Activated naive CD4-positive, alpha-beta T cell treated with anti-CD3 and anti-CD28 coated beads for 36 hours (primary cell): ENCODE measurements at regions not wholly inside any gene's neighbourhood (a gene's known extent, or its start where the extent isn't known, plus 50 kb on each side); places are given as distances from the start of the nearest gene placed in this dataset.

Experiments used
- CTCF ChIA-PET: fragments of 350-600 bp; sonication (Branson Sonifier 250); formaldehyde crosslinking; loops from one replicate; lab custom pipeline; 2021; ENCODE audit warnings: antibody characterized with exemption; lab: Charles Lee
- DNase-seq: peaks from one replicate; pipeline ENCODE4 v3.0.0-alpha.2; 2020
- H3K27ac Mint-ChIP-seq: one replicate; pipeline ENCODE4 v1.8.0; 2021; ENCODE audit warnings: mild to moderate bottlenecking, mixed read lengths
- H3K27me3 Mint-ChIP-seq: one replicate; pipeline ENCODE4 v1.8.0; 2021; ENCODE audit warnings: low read depth, mixed read lengths
- H3K36me3 Mint-ChIP-seq: one replicate; pipeline ENCODE4 v1.8.0; 2021; ENCODE audit warnings: low read depth, mixed read lengths
- H3K4me1 Mint-ChIP-seq: one replicate; pipeline ENCODE4 v1.8.0; 2021; ENCODE audit warnings: low read depth, mixed read lengths
- H3K4me3 Mint-ChIP-seq: one replicate; pipeline ENCODE4 v1.8.0; 2021; ENCODE audit warnings: mild to moderate bottlenecking, moderate library complexity, mixed read lengths
- H3K9me3 Mint-ChIP-seq: one replicate; pipeline ENCODE4 v1.8.0; 2021; ENCODE audit warnings: mixed read lengths
- intact Hi-C: fragments of 100-400 bp; cut with micrococcal nuclease; formaldehyde crosslinking; loops from one replicate; pipeline ENCODE4 v1.15.1; 2023

- no peak for DNase-seq
- Mint-ChIP-seq H3K27me3 (peaks cover 3% of the 10 kb centered on the region), H3K36me3 (no peaks in the 10 kb centered on the region), H3K4me3 (no peak overlapping the region), H3K27ac (no peak overlapping the region), H3K9me3 (no peaks in the 10 kb centered on the region), H3K4me1 (no peaks in the 10 kb centered on the region)
- intact Hi-C loops = no loop called here
- CTCF ChIA-PET = no interaction called here
Measured at GRCh38 chr2:45128580-45128997, 119.3 kb upstream of the SIX2 start.

DNA sequence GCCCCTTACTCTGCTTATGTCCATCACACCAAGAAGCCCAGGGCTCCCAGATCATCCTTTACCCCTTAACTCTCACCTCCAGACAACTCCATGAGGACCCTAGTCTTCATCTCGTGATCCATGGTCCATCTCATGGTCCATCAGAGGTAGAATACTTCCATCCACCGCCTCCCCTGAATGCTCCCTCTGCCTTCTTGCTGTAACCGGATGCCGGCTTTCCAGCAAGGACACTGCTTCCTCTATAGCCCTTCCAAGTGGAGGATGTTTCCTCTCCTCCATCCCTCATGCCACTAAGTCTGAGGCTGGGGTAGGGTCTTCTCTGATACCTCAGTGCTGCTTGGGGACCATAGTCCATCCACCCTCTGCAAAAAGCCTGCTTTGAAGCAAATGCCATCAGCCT is 118.6 kb upstream of the SIX2 start:
- CTCF ChIA-PET = no interaction called here
- DNase-seq = no peak
- Mint-ChIP-seq H3K4me3 (no peak overlapping the region), H3K27ac (no peak overlapping the region), H3K9me3 (no peaks in the 10 kb centered on the region), H3K36me3 (no peaks in the 10 kb centered on the region), H3K4me1 (no peaks in the 10 kb centered on the region), H3K27me3 (no peaks in the 10 kb centered on the region)
- intact Hi-C loops = no loop called here

- intact Hi-C loops = no loop called here
- CTCF ChIA-PET = no interaction called here
- Mint-ChIP-seq H3K27me3 (no peaks in the 10 kb centered on the region), H3K4me1 (no peaks in the 10 kb centered on the region), H3K27ac (no peak overlapping the region), H3K36me3 (no peaks in the 10 kb centered on the region), H3K4me3 (no peak overlapping the region), H3K9me3 (no peaks in the 10 kb centered on the region)
- DNase-seq = no peak
Measured at GRCh38 chr2:45127321-45127720, 118.1 kb upstream of the SIX2 start.

DNA sequence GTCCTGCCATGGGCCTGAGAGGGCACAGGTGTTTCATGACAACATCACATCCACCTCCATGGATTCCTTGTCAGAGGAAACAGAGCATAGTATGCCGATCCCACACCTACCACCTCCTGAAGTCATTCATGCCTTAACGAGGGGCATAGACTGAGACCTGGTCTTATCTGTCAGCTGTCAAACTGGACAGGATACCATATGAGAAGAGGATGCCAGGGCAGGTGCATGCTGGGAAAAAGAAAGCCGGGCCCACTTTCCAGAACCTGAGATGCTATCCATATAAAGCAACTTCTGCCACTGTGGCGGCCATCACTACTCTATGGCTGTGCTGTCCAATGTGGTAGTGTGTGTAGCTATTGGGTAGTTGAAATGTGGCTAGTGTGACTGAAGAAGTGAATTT is 116.0 kb upstream of the SIX2 start:
- Mint-ChIP-seq H3K27me3 (no peaks in the 10 kb centered on the region), H3K27ac (no peak overlapping the region), H3K36me3 (no peaks in the 10 kb centered on the region), H3K4me3 (no peak overlapping the region), H3K4me1 (no peaks in the 10 kb centered on the region), H3K9me3 (no peaks in the 10 kb centered on the region)
- intact Hi-C loops = no loop called here
- CTCF ChIA-PET = no interaction called here
- DNase-seq = no peak

DNA sequence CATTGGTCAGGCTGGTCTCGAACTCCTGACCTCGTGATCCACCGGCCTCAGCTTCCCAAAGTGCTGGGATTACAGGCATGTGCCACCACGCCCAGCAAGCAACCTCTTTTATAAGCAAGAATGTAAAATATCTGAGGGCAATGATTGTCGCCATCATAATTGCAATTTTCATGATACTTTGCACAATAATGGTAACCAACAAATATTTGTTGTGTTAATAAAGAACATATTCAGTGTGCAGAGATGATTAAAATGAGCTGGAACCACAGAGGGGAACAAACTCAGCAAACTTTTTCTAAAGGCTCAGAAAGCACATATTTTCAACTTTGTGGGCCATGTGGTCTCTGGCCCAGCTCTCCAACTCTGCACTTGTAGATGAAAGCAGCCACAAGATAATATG is 115.2 kb upstream of the SIX2 start:
- Mint-ChIP-seq H3K9me3 (no peaks in the 10 kb centered on the region), H3K4me1 (no peaks in the 10 kb centered on the region), H3K27ac (no peak overlapping the region)

GRCh38 chr2:45123521-45124191 is 114.4 kb upstream of the SIX2 start:
- no peaks in the 10 kb centered on the region for H3K9me3 Mint-ChIP-seq
- H3K4me3 Mint-ChIP-seq = no peak overlapping the region
- CTCF ChIA-PET = interaction anchor here (0.6 kb wide), 1 partner anchor 249 kb away, joined by 6 read pairs; no protein-coding TSS in a partner anchor
- DNase-seq = no peak
- H3K27ac Mint-ChIP-seq = no peak overlapping the region
- H3K4me1 Mint-ChIP-seq = no peaks in the 10 kb centered on the region
- intact Hi-C loops = no loop called here
- H3K36me3 Mint-ChIP-seq = no peaks in the 10 kb centered on the region
- no peaks in the 10 kb centered on the region for H3K27me3 Mint-ChIP-seq

More for the DNA sequence above, 115.2 kb upstream of the SIX2 start:
- Mint-ChIP-seq H3K36me3 (no peaks in the 10 kb centered on the region), H3K27me3 (no peaks in the 10 kb centered on the region), H3K4me3 (no peak overlapping the region)
- intact Hi-C loops = no loop called here
- CTCF ChIA-PET = no interaction called here
- no peak for DNase-seq

DNA sequence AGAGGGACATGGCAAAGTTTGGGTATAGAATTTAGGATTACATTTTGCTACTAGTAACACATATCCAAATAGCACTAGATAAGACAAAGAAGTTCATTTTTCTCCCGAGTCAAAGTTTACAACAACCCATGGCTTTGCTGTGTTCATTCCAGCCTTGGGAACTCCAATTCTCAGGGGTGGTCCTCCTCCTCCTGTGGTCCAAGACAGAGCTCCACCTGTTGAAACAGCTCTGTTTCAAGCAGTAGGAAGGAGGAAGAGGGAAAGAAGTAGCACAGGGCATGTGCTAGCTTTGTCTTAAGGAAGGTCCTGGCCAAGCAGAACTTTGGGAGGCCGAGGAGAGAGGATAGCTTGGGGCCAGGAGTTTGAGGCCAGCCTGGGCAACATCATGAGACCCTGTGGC is 113.8 kb upstream of the SIX2 start:
- H3K9me3 Mint-ChIP-seq = no peaks in the 10 kb centered on the region
- DNase-seq = no peak
- no peak overlapping the region for H3K27ac Mint-ChIP-seq
- H3K4me1 Mint-ChIP-seq = no peaks in the 10 kb centered on the region
- H3K27me3 Mint-ChIP-seq = no peaks in the 10 kb centered on the region
- no peak overlapping the region for H3K4me3 Mint-ChIP-seq
- intact Hi-C loops = no loop called here
- CTCF ChIA-PET = interaction anchor here (0.6 kb wide), 1 partner anchor 250 kb away, joined by 6 read pairs; no protein-coding TSS in a partner anchor
- H3K36me3 Mint-ChIP-seq = no peaks in the 10 kb centered on the region

- no peaks in the 10 kb centered on the region for H3K27me3 Mint-ChIP-seq
- CTCF ChIA-PET = no interaction called here
- intact Hi-C loops = no loop called here
Measured at GRCh38 chr2:45121236-45121927, 112.1 kb upstream of the SIX2 start.

GRCh38 chr2:45120546-45120945 is 111.3 kb upstream of the SIX2 start:
- Mint-ChIP-seq H3K27me3 (no peaks in the 10 kb centered on the region), H3K9me3 (no peaks in the 10 kb centered on the region), H3K4me3 (no peak overlapping the region), H3K27ac (no peak overlapping the region), H3K36me3 (no peaks in the 10 kb centered on the region), H3K4me1 (no peaks in the 10 kb centered on the region)
- intact Hi-C loops = no loop called here
- CTCF ChIA-PET = no interaction called here
- no peak for DNase-seq

More at GRCh38 chr2:45121236-45121927, 112.1 kb upstream of the SIX2 start:
- Mint-ChIP-seq H3K9me3 (no peaks in the 10 kb centered on the region), H3K27ac (no peak overlapping the region), H3K4me1 (no peaks in the 10 kb centered on the region), H3K4me3 (no peak overlapping the region), H3K36me3 (no peaks in the 10 kb centered on the region)
- no peak for DNase-seq

DNA sequence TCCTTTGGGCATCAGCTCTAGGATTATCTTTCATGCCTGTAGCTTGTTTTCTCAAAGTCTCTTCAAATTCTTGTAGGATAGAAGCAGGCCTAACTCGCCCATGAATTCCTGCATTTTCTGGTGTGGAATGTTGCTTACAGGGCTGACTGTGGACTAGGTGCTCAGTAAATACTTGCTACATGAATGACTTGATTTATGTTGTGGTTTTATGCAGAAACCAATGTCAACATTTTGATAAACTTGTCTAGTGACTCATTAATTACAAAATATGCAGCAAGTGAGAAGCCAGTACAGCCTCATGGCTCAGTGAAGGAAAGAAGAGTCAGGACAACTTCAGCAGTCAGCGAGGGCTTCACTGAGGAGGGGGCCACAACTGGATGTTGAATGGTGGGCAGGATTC is 110.6 kb upstream of the SIX2 start:
- Mint-ChIP-seq H3K27ac (no peak overlapping the region), H3K27me3 (no peaks in the 10 kb centered on the region), H3K36me3 (no peaks in the 10 kb centered on the region), H3K9me3 (no peaks in the 10 kb centered on the region), H3K4me1 (no peaks in the 10 kb centered on the region), H3K4me3 (no peak overlapping the region)
- no peak for DNase-seq
- CTCF ChIA-PET = no interaction called here
- intact Hi-C loops = no loop called here

GRCh38 chr2:45119038-45119437 is 109.8 kb upstream of the SIX2 start:
- Mint-ChIP-seq H3K27ac (no peak overlapping the region), H3K4me1 (no peaks in the 10 kb centered on the region), H3K36me3 (no peaks in the 10 kb centered on the region), H3K27me3 (no peaks in the 10 kb centered on the region), H3K4me3 (no peak overlapping the region), H3K9me3 (no peaks in the 10 kb centered on the region)
- CTCF ChIA-PET = no interaction called here
- no peak for DNase-seq
- intact Hi-C loops = no loop called here

DNA sequence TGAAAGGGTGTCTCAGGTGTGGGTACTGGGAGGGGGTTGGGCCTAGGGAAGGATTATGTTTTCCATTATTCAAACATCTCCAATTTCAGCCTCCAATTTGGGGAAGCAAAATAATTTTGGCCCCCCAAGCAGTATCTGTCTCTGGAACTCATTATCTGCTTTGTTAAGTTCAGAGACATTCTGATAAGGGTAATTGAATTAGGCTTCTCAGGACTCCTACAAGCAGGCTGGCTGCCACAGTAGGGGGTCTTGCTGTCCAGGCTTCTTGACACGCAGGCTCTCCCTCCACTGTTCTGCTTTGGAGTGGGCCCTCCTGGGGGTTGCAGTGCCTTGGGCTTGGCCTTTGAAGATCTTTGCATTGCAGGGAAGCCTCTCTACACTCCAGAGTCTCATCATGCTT is 108.1 kb upstream of the SIX2 start:
- intact Hi-C loops = no loop called here
- H3K9me3 Mint-ChIP-seq = no peaks in the 10 kb centered on the region
- no peaks in the 10 kb centered on the region for H3K4me1 Mint-ChIP-seq
- H3K36me3 Mint-ChIP-seq = no peaks in the 10 kb centered on the region
- H3K27ac Mint-ChIP-seq = no peak overlapping the region
- DNase-seq = no peak
- no peak overlapping the region for H3K4me3 Mint-ChIP-seq
- no peaks in the 10 kb centered on the region for H3K27me3 Mint-ChIP-seq
- CTCF ChIA-PET = no interaction called here

GRCh38 chr2:45115181-45115580 is 105.9 kb upstream of the SIX2 start:
- Mint-ChIP-seq H3K4me1 (no peaks in the 10 kb centered on the region), H3K36me3 (no peaks in the 10 kb centered on the region), H3K27me3 (no peaks in the 10 kb centered on the region), H3K9me3 (no peaks in the 10 kb centered on the region), H3K4me3 (no peak overlapping the region), H3K27ac (no peak overlapping the region)
- intact Hi-C loops = no loop called here
- CTCF ChIA-PET = no interaction called here
- DNase-seq = no peak
